A673 (cell line): ENCODE measurements at regions not wholly inside any gene's neighbourhood (a gene's known extent, or its start where the extent isn't known, plus 50 kb on each side); places are given as distances from the start of the nearest gene placed in this dataset.

Source experiments
- BruUV-seq: library from RNA; stranded (reverse); fragments of 400-500 nt; replicated peaks from 2 replicates; lab custom pipeline; 2021; lab: Mats Ljungman, UMichigan
- CTCF ChIA-PET: fragments of 300-600 bp; sonication (Branson Sonifier 250); formaldehyde crosslinking; loops from one replicate; lab custom pipeline; 2022; ENCODE audit warnings: antibody characterized with exemption; lab: Charles Lee
- POLR2A ChIA-PET: fragments of 300-600 bp; sonication (Branson Sonifier 250); formaldehyde crosslinking; loops from one replicate; lab custom pipeline; 2022; ENCODE audit warnings: antibody characterized with exemption; ENCODE audit not compliant: low non-redundant PET; lab: Charles Lee
- DNase-seq: peaks from one replicate; pipeline ENCODE4 v3.0.0-alpha.2; 2015; ENCODE audit warnings: low spot score
- H3K27ac ChIP-seq: fragments of 200-600 bp; sonication (generic); 2 replicates; pipeline ENCODE4 v1.5.1; 2016; ENCODE audit warnings: mixed run types, low read depth, mild to moderate bottlenecking, mixed read lengths, antibody characterized with exemption, low read length; ENCODE audit not compliant: poor library complexity, severe bottlenecking
- H3K27me3 ChIP-seq: fragments of 200-600 bp; sonication (generic); replicated peaks from 2 replicates; pipeline ENCODE4 v1.6.1; 2017; ENCODE audit warnings: mixed run types, low read depth, mild to moderate bottlenecking, mixed read lengths, antibody characterized with exemption, low read length; ENCODE audit not compliant: insufficient read depth, poor library complexity
- H3K36me3 ChIP-seq: fragments of 200-600 bp; sonication (generic); 2 replicates; pipeline ENCODE4 v1.6.1; 2016; ENCODE audit warnings: mixed run types, mild to moderate bottlenecking, mixed read lengths, antibody characterized with exemption, low read length; ENCODE audit not compliant: insufficient read depth, poor library complexity, severe bottlenecking
- H3K4me1 ChIP-seq: fragments of 200-600 bp; sonication (generic); 2 replicates; pipeline ENCODE4 v1.6.1; 2017; ENCODE audit warnings: mixed run types, mild to moderate bottlenecking, mixed read lengths, antibody characterized with exemption, low read length; ENCODE audit not compliant: insufficient read depth, poor library complexity, severe bottlenecking
- H3K4me3 ChIP-seq: fragments of 200-600 bp; sonication (generic); 2 replicates; pipeline ENCODE4 v1.5.1; 2016; ENCODE audit warnings: low read depth, mixed run types, mild to moderate bottlenecking, mixed read lengths, low read length; ENCODE audit not compliant: poor library complexity, severe bottlenecking
- H3K9me3 ChIP-seq: fragments of 200-600 bp; sonication (generic); 2 replicates; pipeline ENCODE4 v1.6.1; 2016; ENCODE audit warnings: mixed run types, low read depth, mild to moderate bottlenecking, mixed read lengths, antibody characterized with exemption, low read length; ENCODE audit not compliant: poor library complexity, severe bottlenecking
- CTCF ChIP-seq: fragments of 300-800, 200-600 bp; sonication (generic); conservative IDR thresholded peaks from 2 replicates; pipeline ENCODE4 v1.5.1; 2017; ENCODE audit warnings: low read depth, mild to moderate bottlenecking, antibody characterized with exemption, low read length, moderate library complexity, mixed read lengths
- EZH2 ChIP-seq: fragments of 200-600 bp; sonication (generic); IDR thresholded peaks from 2 replicates; pipeline ENCODE4 v1.6.1; 2017; ENCODE audit warnings: borderline replicate concordance, low read depth, mild to moderate bottlenecking, mixed read lengths, antibody characterized with exemption, low read length; ENCODE audit not compliant: poor library complexity, severe bottlenecking
- intact Hi-C: fragments of 100-400 bp; cut with micrococcal nuclease; formaldehyde crosslinking; loops from one replicate; pipeline ENCODE4 v1.10.0; 2022; ENCODE audit not compliant: unreplicated experiment

- DNase-seq, result no peak
- Histone ChIP-seq H3K9me3 (no peaks in the 10 kb centered on the region), H3K4me3 (no peak overlapping the region), H3K27me3 (peaks cover 8% of the 10 kb centered on the region), H3K27ac (no peak overlapping the region), H3K4me1 (no peaks in the 10 kb centered on the region), H3K36me3 (no peaks in the 10 kb centered on the region)
- ChIA-PET POLR2A (no interaction called here), CTCF (no interaction called here)
- no peak for TF ChIP-seq CTCF
- TF ChIP-seq EZH2, result no peak
- no TSS peak for BruUV-seq
- intact Hi-C loops, result no loop called here
These were observed 136.4 kb upstream of the CELF4 start for GRCh38 chr18:37701967-37702366.

- no TSS peak for BruUV-seq
- POLR2A ChIA-PET, result no interaction called here
- H3K9me3 ChIP-seq, result no peaks in the 10 kb centered on the region
- intact Hi-C loops, result no loop called here
- H3K4me3 ChIP-seq, result no peak overlapping the region
- TF ChIP-seq EZH2 (no peak), CTCF (no peak)
- CTCF ChIA-PET, result no interaction called here
- DNase-seq, result no peak
- no peak overlapping the region for H3K27ac ChIP-seq
- no peaks in the 10 kb centered on the region for H3K36me3 ChIP-seq
- peaks cover 8% of the 10 kb centered on the region for H3K27me3 ChIP-seq
- no peaks in the 10 kb centered on the region for H3K4me1 ChIP-seq
These were observed 133.0 kb upstream of the CELF4 start for GRCh38 chr18:37698508-37699040.

GRCh38 chr18:37694516-37694915, 128.9 kb upstream of the CELF4 start:
- POLR2A ChIA-PET, result no interaction called here
- BruUV-seq, result no TSS peak
- Histone ChIP-seq H3K27ac (no peak overlapping the region), H3K36me3 (no peaks in the 10 kb centered on the region), H3K4me1 (no peaks in the 10 kb centered on the region), H3K27me3 (no peaks in the 10 kb centered on the region), H3K4me3 (no peak overlapping the region), H3K9me3 (no peaks in the 10 kb centered on the region)
- intact Hi-C loops, result no loop called here
- DNase-seq, result no peak
- CTCF ChIA-PET, result no interaction called here
- no peak for TF ChIP-seq CTCF
